NCI-H1092 (cell line): ENCODE measurements at regions not wholly inside any gene's neighbourhood (a gene's known extent, or its start where the extent isn't known, plus 50 kb on each side); places are given as distances from the start of the nearest gene placed in this dataset.
A peak's percentile ranks its signal among the peaks of the same experiment; 100 is the strongest.

Experiments used
- DNase-seq: peaks from one replicate; lab custom pipeline; 2025; lab: John Stamatoyannopoulos, UW

GRCh38 chr18:26700728-26701127 is 152.4 kb upstream of the KCTD1 start:
- DNase-seq: no peak

- no peak for DNase-seq
Measured at GRCh38 chr18:26700201-26700600, 151.8 kb upstream of the KCTD1 start.

GRCh38 chr18:26697186-26697884 is 149.0 kb upstream of the KCTD1 start:
- no peak for DNase-seq

- DNase-seq: no peak
Measured at GRCh38 chr18:26696786-26697185, 148.4 kb upstream of the KCTD1 start.

GRCh38 chr18:26696308-26696707 is 148.0 kb upstream of the KCTD1 start:
- no peak for DNase-seq

GRCh38 chr18:26689226-26689879 is 141.0 kb upstream of the KCTD1 start:
- DNase-seq: no peak

GRCh38 chr18:26686532-26686931 is 138.2 kb upstream of the KCTD1 start:
- DNase-seq: no peak

- no peak for DNase-seq
Measured at GRCh38 chr18:26685438-26686157, 137.2 kb upstream of the KCTD1 start.

- no peak for DNase-seq
Measured at GRCh38 chr18:26677957-26678356, 129.6 kb upstream of the KCTD1 start.

- DNase-seq: no peak
Measured at GRCh38 chr18:26667046-26667445, 118.7 kb upstream of the KCTD1 start.

GRCh38 chr18:26662996-26663395 is 114.6 kb upstream of the KCTD1 start:
- DNase-seq: no peak

- DNase-seq: no peak
Measured at GRCh38 chr18:26657631-26658581, 109.6 kb upstream of the KCTD1 start.

- DNase-seq: peak; percentile 30
Measured at GRCh38 chr18:26656944-26657536, 108.7 kb upstream of the KCTD1 start.

- DNase-seq: peak; percentile 30
Measured at GRCh38 chr18:26656431-26656943, 108.1 kb upstream of the KCTD1 start.

GRCh38 chr18:26655525-26656430 is 107.4 kb upstream of the KCTD1 start:
- peak; percentile 8 for DNase-seq

- no peak for DNase-seq
Measured at GRCh38 chr18:26654616-26655524, 106.5 kb upstream of the KCTD1 start.

- no peak for DNase-seq
Measured at GRCh38 chr18:26653943-26654615, 105.7 kb upstream of the KCTD1 start.

GRCh38 chr18:26652501-26652900 is 104.1 kb upstream of the KCTD1 start:
- no peak for DNase-seq
